B cell (primary cell): ENCODE measurements at regions not wholly inside any gene's neighbourhood (a gene's known extent, or its start where the extent isn't known, plus 50 kb on each side); places are given as distances from the start of the nearest gene placed in this dataset.

Experiments used
- ATAC-seq: fragments of 200-7000 bp; cut with Tn5 transposase; one replicate; pipeline ENCODE4 v1.10.0; 2021; ENCODE audit warnings: low read depth, mild to moderate bottlenecking, moderate number of reproducible peaks, moderate library complexity
- CTCF ChIA-PET: fragments of 350-600 bp; sonication (Branson Sonifier 250); formaldehyde crosslinking; loops from one replicate; lab custom pipeline; 2021; ENCODE audit warnings: antibody characterized with exemption, inconsistent platforms; lab: Charles Lee
- POLR2A ChIA-PET: fragments of 350-600 bp; sonication (Branson Sonifier 250); formaldehyde crosslinking; loops from one replicate; lab custom pipeline; 2021; ENCODE audit warnings: antibody characterized with exemption; lab: Charles Lee
- DNase-seq: peaks from one replicate; pipeline ENCODE4 v3.0.0; 2013
- H2AFZ ChIP-seq: 2 replicates; pipeline ENCODE4 v1.6.1; 2012; ENCODE audit warnings: mild to moderate bottlenecking, low read depth, low read length; ENCODE audit not compliant: insufficient read depth, poor library complexity, severe bottlenecking
- H3K27ac ChIP-seq, 2 donors: 1 replicate in 1 of 2; 2 replicates in 1 of 2; pipeline ENCODE4 v1.5.1; 2012 to 2013; ENCODE audit warnings: low read length in 2 of 2, mild to moderate bottlenecking in 2 of 2, moderate library complexity in 1 of 2
- H3K27me3 ChIP-seq, 4 experiments: fragments of 200-600 bp in 1 of 4; sonication (generic) in 1 of 4; replicated peaks in 1 of 4; 1 replicate in 2 of 4; 2 replicates in 2 of 4; pipeline versions ENCODE4 v1.6.1 to v1.7.0; 2013 to 2016; ENCODE audit warnings: low read length in 3 of 4, mild to moderate bottlenecking in 2 of 4, mixed read lengths in 1 of 4, moderate library complexity in 1 of 4; ENCODE audit not compliant: insufficient read depth in 4 of 4, control insufficient read depth in 3 of 4; ENCODE audit errors: control extremely low read depth in 1 of 4
- H3K36me3 ChIP-seq, 2 experiments: replicated peaks in 1 of 2; 1 replicate in 1 of 2; 2 replicates in 1 of 2; pipeline versions ENCODE4 v1.6.1 to v1.7.1; 2013; ENCODE audit warnings: low read length in 1 of 2; ENCODE audit not compliant: insufficient read depth in 2 of 2, control insufficient read depth in 1 of 2; ENCODE audit errors: control extremely low read depth in 1 of 2, extremely low read depth in 1 of 2
- H3K4me1 ChIP-seq, 2 donors: fragments of 200-600 bp in 1 of 2; sonication (generic) in 1 of 2; 1 replicate in 1 of 2; 2 replicates in 1 of 2; pipeline versions ENCODE4 v1.5.1 to v1.6.1; 2013 to 2017; ENCODE audit warnings: low read length in 2 of 2; ENCODE audit not compliant: control insufficient read depth in 2 of 2, insufficient read depth in 2 of 2
- H3K4me2 ChIP-seq: replicated peaks from 2 replicates; pipeline ENCODE3; 2012; ENCODE audit warnings: mild to moderate bottlenecking, low read depth, low read length; ENCODE audit not compliant: poor library complexity, severe bottlenecking
- H3K4me3 ChIP-seq, 5 experiments: fragments of 200-600 bp in 1 of 5; sonication (generic) in 1 of 5; 1 replicate in 3 of 5; 2 replicates in 2 of 5; pipeline versions ENCODE4 v1.5.1 to v1.7.0; 2011 to 2016; ENCODE audit warnings: low read length in 4 of 5, mild to moderate bottlenecking in 4 of 5, low read depth in 2 of 5, control low read depth in 1 of 5, moderate library complexity in 1 of 5; ENCODE audit not compliant: insufficient read depth in 1 of 5; ENCODE audit errors: control extremely low read depth in 1 of 5, extremely low read depth in 1 of 5
- H3K79me2 ChIP-seq: fragments of 200-600 bp; sonication (generic); one replicate; pipeline ENCODE4 v1.6.0; 2016; ENCODE audit warnings: low read length; ENCODE audit not compliant: control insufficient read depth, insufficient read depth
- H3K9ac ChIP-seq: fragments of 200-600 bp; sonication (generic); 2 replicates; pipeline ENCODE4 v1.6.1; 2017; ENCODE audit warnings: mild to moderate bottlenecking, low read length, moderate library complexity
- H3K9me3 ChIP-seq, 3 donors: one replicate each; pipeline versions ENCODE4 v1.6.1 to v1.7.1; 2013; ENCODE audit warnings: low read length in 2 of 3; ENCODE audit not compliant: control insufficient read depth in 2 of 3, insufficient read depth in 1 of 3; ENCODE audit errors: control extremely low read depth in 1 of 3
- H4K20me1 ChIP-seq: 2 replicates; pipeline ENCODE4 v1.6.0; 2012; ENCODE audit warnings: mild to moderate bottlenecking, low read length; ENCODE audit not compliant: insufficient read depth, control insufficient read depth, poor library complexity, severe bottlenecking
- H3K27ac Mint-ChIP-seq: one replicate; pipeline ENCODE4 v1.8.0; 2021; ENCODE audit warnings: mixed read lengths
- H3K27me3 Mint-ChIP-seq: one replicate; pipeline ENCODE4 v1.8.0; 2021; ENCODE audit warnings: mixed read lengths
- H3K4me1 Mint-ChIP-seq: one replicate; pipeline ENCODE4 v1.8.0; 2021; ENCODE audit warnings: mixed read lengths
- H3K4me3 Mint-ChIP-seq: one replicate; pipeline ENCODE4 v1.8.0; 2021; ENCODE audit warnings: mixed read lengths
- H3K9me3 Mint-ChIP-seq: one replicate; pipeline ENCODE4 v1.8.0; 2022; ENCODE audit warnings: mixed read lengths; ENCODE audit not compliant: insufficient read depth
- EZH2 ChIP-seq: IDR thresholded peaks from 2 replicates; pipeline ENCODE4 v1.6.1; 2012; ENCODE audit warnings: borderline replicate concordance, low read depth, mild to moderate bottlenecking, moderate library complexity, low read length; ENCODE audit not compliant: insufficient read depth, poor library complexity, severe bottlenecking
- WGBS: methylation state at CpG from one replicate; pipeline ENCODE4 v1.1.5; 2013; ENCODE audit warnings: missing lambda C conversion rate; ENCODE audit not compliant: insufficient coverage; 5-methylcytosine and 5-hydroxymethylcytosine counted together
- intact Hi-C: fragments of 100-400 bp; cut with micrococcal nuclease; formaldehyde crosslinking; loops from one replicate; pipeline ENCODE4 v1.10.0; 2022
- TF ChIP-seq, protein P1 (sequence below): fragments of 200-600 bp; IDR thresholded peaks from one replicate; pipeline ENCODE4 v1.8.0; 2022; ENCODE audit warnings: antibody characterized with exemption, mild to moderate bottlenecking

DNA sequence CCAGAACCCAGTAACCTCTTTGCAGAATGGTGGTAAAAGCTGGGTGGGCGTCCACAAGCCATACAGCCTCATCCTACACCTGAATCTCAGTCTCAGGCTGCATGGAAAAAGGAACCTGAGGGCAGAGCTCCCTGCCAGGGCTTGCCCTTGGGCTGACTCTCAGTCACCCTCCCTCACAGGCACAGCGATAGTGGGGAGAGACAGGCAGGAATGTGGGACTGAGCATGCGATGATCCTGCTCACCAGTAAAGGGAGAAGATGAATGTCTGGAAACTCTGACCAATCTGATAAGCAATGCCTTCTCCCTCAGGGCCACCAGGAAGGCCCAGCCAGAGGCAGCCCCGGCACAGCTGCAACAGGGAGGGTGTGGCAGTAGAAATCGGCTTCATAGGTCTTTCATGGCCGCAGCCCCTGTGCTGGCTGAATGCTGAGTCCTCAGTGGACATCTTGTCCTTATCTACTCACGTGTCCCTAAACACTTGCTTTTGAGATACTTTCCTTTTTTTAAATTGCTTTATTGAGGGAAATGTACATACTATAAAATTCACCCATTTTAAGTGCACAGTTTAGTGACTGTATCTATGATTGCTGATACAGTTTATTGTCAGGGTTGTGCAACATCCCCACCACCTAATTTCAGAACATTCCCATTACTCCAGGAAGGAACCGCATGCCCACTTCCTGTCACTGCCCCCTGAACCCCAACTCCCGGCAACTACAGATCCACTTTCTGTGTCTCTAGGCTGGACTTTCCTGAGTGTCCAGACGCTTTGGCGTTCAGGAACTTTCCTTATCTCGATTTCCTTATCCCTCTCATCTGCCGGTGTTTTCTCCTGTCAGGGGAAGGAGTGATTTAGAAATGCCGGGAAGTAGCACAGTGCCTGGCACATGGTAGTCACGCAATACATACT, 258.1 kb downstream of the PCNX1 start:
- POLR2A ChIA-PET, result no interaction called here
- H3K4me1 Mint-ChIP-seq, result peaks cover 13% of the 10 kb centered on the region
- Histone ChIP-seq H3K27ac (no peak overlapping the region), H3K27me3 (peaks cover 0 to 10% (median 2%) of the 10 kb centered on the region in 4 experiments), H3K9me3 (peaks cover 0 to 7% (median 6%) of the 10 kb centered on the region in 3 donors), H3K36me3 (no peaks in the 10 kb centered on the region), H3K4me3 (no peak overlapping the region), H3K9ac (no peak overlapping the region), H4K20me1 (no peaks in the 10 kb centered on the region), H3K4me1 (peaks cover 0 to 5% of the 10 kb centered on the region in 2 donors), H3K4me2 (no peak overlapping the region), H2AFZ (no peak overlapping the region), H3K79me2 (no peaks in the 10 kb centered on the region)
- WGBS, result 83% methylated on average over 6 of the region's 15 CpGs
- no peak overlapping the region for H3K4me3 Mint-ChIP-seq
- no peak overlapping the region for H3K27ac Mint-ChIP-seq
- DNase-seq (no peak), ATAC-seq (no peak)
- CTCF ChIA-PET, result no interaction called here
- intact Hi-C loops, result no loop called here
- no peaks in the 10 kb centered on the region for H3K9me3 Mint-ChIP-seq
- H3K27me3 Mint-ChIP-seq, result peaks cover 40% of the 10 kb centered on the region
- TF ChIP-seq, protein P1, sequence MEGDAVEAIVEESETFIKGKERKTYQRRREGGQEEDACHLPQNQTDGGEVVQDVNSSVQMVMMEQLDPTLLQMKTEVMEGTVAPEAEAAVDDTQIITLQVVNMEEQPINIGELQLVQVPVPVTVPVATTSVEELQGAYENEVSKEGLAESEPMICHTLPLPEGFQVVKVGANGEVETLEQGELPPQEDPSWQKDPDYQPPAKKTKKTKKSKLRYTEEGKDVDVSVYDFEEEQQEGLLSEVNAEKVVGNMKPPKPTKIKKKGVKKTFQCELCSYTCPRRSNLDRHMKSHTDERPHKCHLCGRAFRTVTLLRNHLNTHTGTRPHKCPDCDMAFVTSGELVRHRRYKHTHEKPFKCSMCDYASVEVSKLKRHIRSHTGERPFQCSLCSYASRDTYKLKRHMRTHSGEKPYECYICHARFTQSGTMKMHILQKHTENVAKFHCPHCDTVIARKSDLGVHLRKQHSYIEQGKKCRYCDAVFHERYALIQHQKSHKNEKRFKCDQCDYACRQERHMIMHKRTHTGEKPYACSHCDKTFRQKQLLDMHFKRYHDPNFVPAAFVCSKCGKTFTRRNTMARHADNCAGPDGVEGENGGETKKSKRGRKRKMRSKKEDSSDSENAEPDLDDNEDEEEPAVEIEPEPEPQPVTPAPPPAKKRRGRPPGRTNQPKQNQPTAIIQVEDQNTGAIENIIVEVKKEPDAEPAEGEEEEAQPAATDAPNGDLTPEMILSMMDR, result no peak
- TF ChIP-seq EZH2, result no peak

DNA sequence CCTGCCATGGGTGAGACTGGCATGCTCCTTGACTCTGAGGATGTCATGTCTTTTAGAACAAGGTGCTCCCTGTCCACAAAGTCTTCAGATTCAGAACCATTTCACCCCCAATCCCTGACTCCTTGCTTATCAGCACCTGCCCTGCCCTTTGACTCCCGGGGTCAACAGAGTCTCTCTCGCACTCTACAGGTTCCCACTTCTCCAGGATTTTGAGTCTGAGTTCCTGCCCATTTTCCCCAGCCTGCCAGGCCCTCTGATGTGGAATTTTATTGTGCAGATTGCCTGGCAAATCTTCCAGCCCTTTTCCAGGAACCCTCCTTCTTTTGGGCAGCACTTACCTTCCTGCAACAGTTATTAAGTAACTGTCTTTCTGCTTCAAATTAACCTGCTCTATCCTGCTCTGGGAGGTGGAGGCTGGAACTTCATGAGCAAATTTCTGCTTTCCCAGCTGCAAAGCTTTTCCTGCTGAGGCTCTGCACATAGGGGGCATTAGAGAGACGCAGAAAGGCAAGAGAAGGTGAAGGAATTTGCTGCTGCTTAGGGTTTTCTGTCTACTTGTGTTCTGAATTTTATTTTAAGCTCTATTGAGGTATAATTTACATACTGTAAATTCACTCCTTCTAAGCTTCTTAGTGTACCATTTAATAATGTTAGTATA, 259.1 kb downstream of the PCNX1 start:
- H3K36me3 ChIP-seq, result no peaks in the 10 kb centered on the region
- H3K9ac ChIP-seq, result no peak overlapping the region
- DNase-seq, result peak; percentile 18
- Mint-ChIP-seq H3K9me3 (no peaks in the 10 kb centered on the region), H3K4me3 (no peak overlapping the region), H3K27me3 (peaks cover 45% of the 10 kb centered on the region), H3K27ac (no peak overlapping the region), H3K4me1 (peaks cover 13% of the 10 kb centered on the region)
- CTCF ChIA-PET, result interaction anchor here (0.6 kb wide), 1 partner anchor 43 kb away, joined by 3 read pairs; no protein-coding TSS in a partner anchor
- no peak overlapping the region for H3K27ac ChIP-seq
- intact Hi-C loops, result no loop called here
- H3K4me1 ChIP-seq, result peaks cover 0 to 5% of the 10 kb centered on the region in 2 donors
- POLR2A ChIA-PET, result no interaction called here
- H3K79me2 ChIP-seq, result no peaks in the 10 kb centered on the region
- H3K27me3 ChIP-seq, result peaks cover 0 to 10% (median 4%) of the 10 kb centered on the region in 4 experiments
- H4K20me1 ChIP-seq, result no peaks in the 10 kb centered on the region
- ATAC-seq, result no peak
- TF ChIP-seq, protein P1, result no peak
- no peak for TF ChIP-seq EZH2
- no peak overlapping the region for H3K4me3 ChIP-seq
- H3K9me3 ChIP-seq, result peaks cover 0 to 7% (median 0%) of the 10 kb centered on the region in 3 donors
- H2AFZ ChIP-seq, result no peak overlapping the region
- 94% methylated on average over 2 of the region's 3 CpGs for WGBS
- no peak overlapping the region for H3K4me2 ChIP-seq
